Mesendoderm (in vitro differentiated cells): ENCODE measurements at regions not wholly inside any gene's neighbourhood (a gene's known extent, or its start where the extent isn't known, plus 50 kb on each side); places are given as distances from the start of the nearest gene placed in this dataset.

ENCODE experiments used
- DNase-seq: peaks from one replicate; pipeline ENCODE4 v3.0.0; 2013
- H2AK5ac ChIP-seq: 2 replicates; pipeline ENCODE4 v1.6.1; 2013; ENCODE audit warnings: low read length, inconsistent platforms
- H2BK120ac ChIP-seq: 2 replicates; pipeline ENCODE4 v1.6.1; 2013; ENCODE audit warnings: low read depth, mild to moderate bottlenecking, low read length, moderate library complexity, mixed read lengths
- H2BK15ac ChIP-seq: replicated peaks from 2 replicates; pipeline ENCODE4 v1.6.1; 2013; ENCODE audit warnings: low read depth, mild to moderate bottlenecking, moderate library complexity
- H2BK5ac ChIP-seq: 2 replicates; pipeline ENCODE4 v1.6.1; 2013; ENCODE audit warnings: low read length, inconsistent platforms
- H3K18ac ChIP-seq: 2 replicates; pipeline ENCODE4 v1.6.1; 2013; ENCODE audit warnings: mild to moderate bottlenecking, low read length, mixed read lengths
- H3K23ac ChIP-seq: one replicate; pipeline ENCODE4 v1.6.1; 2013; ENCODE audit warnings: low read length
- H3K27ac ChIP-seq: 2 replicates; pipeline ENCODE4 v1.5.1; 2013; ENCODE audit warnings: low read depth, mild to moderate bottlenecking, inconsistent platforms, low read length, moderate library complexity
- H3K27me3 ChIP-seq: 2 replicates; pipeline ENCODE4 v1.6.1; 2013; ENCODE audit warnings: low read length, control low read depth, mild to moderate bottlenecking, inconsistent platforms; ENCODE audit not compliant: insufficient read depth, poor library complexity
- H3K36me3 ChIP-seq: 2 replicates; pipeline ENCODE4 v1.6.1; 2013; ENCODE audit warnings: low read length, inconsistent platforms; ENCODE audit not compliant: control insufficient read depth, insufficient read depth
- H3K4ac ChIP-seq: one replicate; pipeline ENCODE4 v1.6.1; 2013; ENCODE audit warnings: low read depth, mild to moderate bottlenecking, low read length, moderate library complexity
- H3K4me1 ChIP-seq: 2 replicates; pipeline ENCODE4 v1.6.1; 2013; ENCODE audit warnings: low read depth, low read length, inconsistent platforms; ENCODE audit not compliant: control insufficient read depth
- H3K4me2 ChIP-seq: 2 replicates; pipeline ENCODE4 v1.6.1; 2013; ENCODE audit warnings: low read length
- H3K4me3 ChIP-seq: 2 replicates; pipeline ENCODE4 v1.5.1; 2013; ENCODE audit warnings: mild to moderate bottlenecking, low read length
- H3K56ac ChIP-seq: one replicate; pipeline ENCODE4 v1.6.1; 2013; ENCODE audit warnings: low read length
- H3K79me1 ChIP-seq: 2 replicates; pipeline ENCODE4 v1.6.1; 2013; ENCODE audit warnings: low read length, inconsistent platforms
- H3K79me2 ChIP-seq: 2 replicates; pipeline ENCODE4 v1.6.1; 2013; ENCODE audit warnings: mild to moderate bottlenecking, low read length; ENCODE audit not compliant: control insufficient read depth, insufficient read depth
- H3K9ac ChIP-seq: 2 replicates; pipeline ENCODE4 v1.6.1; 2013; ENCODE audit warnings: low read length, inconsistent platforms
- H4K5ac ChIP-seq: one replicate; pipeline ENCODE4 v1.6.1; 2013; ENCODE audit warnings: low read length
- H4K8ac ChIP-seq: one replicate; pipeline ENCODE4 v1.6.1; 2013; ENCODE audit warnings: low read depth, mild to moderate bottlenecking, control low read depth, low read length, moderate library complexity
- whole genome bisulfite sequencing: extraction: QIAGEN DNeasy Blood & Tissue Kit; methylation state at CpG from one replicate; pipeline ENCODE4 v1.1.7; 2013; ENCODE audit warnings: low lambda C conversion rate, missing lambda C conversion rate; ENCODE audit not compliant: insufficient coverage; ENCODE audit errors: extremely low coverage; 5-methylcytosine and 5-hydroxymethylcytosine counted together

DNA sequence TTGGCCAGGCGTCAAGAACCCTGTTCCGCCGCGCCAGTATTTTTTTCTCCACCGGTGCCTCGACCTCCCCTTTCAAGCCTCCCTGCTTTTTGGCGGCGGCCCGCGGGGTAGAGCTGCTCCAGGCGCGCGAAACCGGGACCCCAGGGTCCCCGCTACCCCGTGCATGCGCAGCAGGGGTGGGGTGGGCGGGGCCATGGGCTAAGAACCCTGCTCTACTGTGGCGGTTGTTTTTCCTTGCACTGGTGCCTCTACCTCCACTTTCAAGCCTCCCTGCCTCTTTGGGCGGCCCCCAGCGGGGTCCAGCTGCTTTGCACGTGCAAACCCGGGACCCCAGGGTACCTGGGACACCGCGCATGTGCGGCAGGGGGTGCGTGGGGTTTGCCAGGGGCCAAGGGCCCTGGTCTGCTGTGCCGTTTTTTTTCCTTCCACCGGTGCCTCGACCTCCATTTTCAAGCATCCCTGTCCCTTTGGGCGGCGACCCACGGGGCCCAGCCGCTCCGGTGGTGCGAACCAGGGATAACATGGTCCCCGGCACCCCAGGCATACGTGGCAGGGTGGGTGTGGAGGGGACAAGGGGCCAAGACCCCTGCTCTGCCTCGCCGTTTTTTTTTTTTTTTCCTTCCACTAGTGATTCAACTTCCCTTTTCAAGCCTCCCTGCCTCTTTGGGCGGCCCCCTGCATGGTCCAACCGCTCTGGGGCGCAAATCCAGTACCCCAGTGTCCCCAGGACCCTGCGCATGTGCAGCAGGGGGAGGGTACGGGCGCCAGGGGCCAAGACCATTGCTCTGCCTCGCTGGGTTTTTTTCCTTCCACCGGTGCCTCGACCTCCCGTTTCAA is 326.8 kb downstream of the ALG10 start:
- no CpG with 5 or more reads among the region's 50 CpGs for WGBS
- Histone ChIP-seq H3K18ac (no peak overlapping the region), H3K27ac (no peak overlapping the region), H2BK15ac (no peak overlapping the region), H3K4ac (no peak overlapping the region), H3K79me2 (no peaks in the 10 kb centered on the region), H3K4me3 (no peak overlapping the region), H3K36me3 (no peaks in the 10 kb centered on the region), H2BK5ac (no peak overlapping the region), H2BK120ac (no peak overlapping the region), H2AK5ac (no peak overlapping the region), H4K5ac (no peak overlapping the region), H3K79me1 (no peaks in the 10 kb centered on the region), H3K27me3 (no peaks in the 10 kb centered on the region), H3K23ac (no peak overlapping the region), H3K4me1 (no peaks in the 10 kb centered on the region), H3K9ac (no peak overlapping the region), H3K4me2 (no peak overlapping the region), H4K8ac (no peak overlapping the region), H3K56ac (no peak overlapping the region)
- no peak for DNase-seq

GRCh38 chr12:34349673-34349961 is 327.3 kb downstream of the ALG10 start:
- no peak overlapping the region for H3K23ac ChIP-seq
- H3K4me3 ChIP-seq: no peak overlapping the region
- no peak for DNase-seq
- no peaks in the 10 kb centered on the region for H3K79me1 ChIP-seq
- WGBS: no CpG with 5 or more reads among the region's 16 CpGs
- H3K79me2 ChIP-seq: no peaks in the 10 kb centered on the region
- H4K8ac ChIP-seq: no peak overlapping the region
- no peak overlapping the region for H3K4me2 ChIP-seq
- H2BK120ac ChIP-seq: no peak overlapping the region
- no peak overlapping the region for H4K5ac ChIP-seq
- H3K27ac ChIP-seq: no peak overlapping the region
- H3K18ac ChIP-seq: no peak overlapping the region
- no peak overlapping the region for H2BK15ac ChIP-seq
- H3K36me3 ChIP-seq: no peaks in the 10 kb centered on the region
- no peak overlapping the region for H3K56ac ChIP-seq
- H3K4ac ChIP-seq: no peak overlapping the region
- H2BK5ac ChIP-seq: no peak overlapping the region
- no peaks in the 10 kb centered on the region for H3K4me1 ChIP-seq
- no peak overlapping the region for H3K9ac ChIP-seq
- H3K27me3 ChIP-seq: no peaks in the 10 kb centered on the region
- H2AK5ac ChIP-seq: no peak overlapping the region

DNA sequence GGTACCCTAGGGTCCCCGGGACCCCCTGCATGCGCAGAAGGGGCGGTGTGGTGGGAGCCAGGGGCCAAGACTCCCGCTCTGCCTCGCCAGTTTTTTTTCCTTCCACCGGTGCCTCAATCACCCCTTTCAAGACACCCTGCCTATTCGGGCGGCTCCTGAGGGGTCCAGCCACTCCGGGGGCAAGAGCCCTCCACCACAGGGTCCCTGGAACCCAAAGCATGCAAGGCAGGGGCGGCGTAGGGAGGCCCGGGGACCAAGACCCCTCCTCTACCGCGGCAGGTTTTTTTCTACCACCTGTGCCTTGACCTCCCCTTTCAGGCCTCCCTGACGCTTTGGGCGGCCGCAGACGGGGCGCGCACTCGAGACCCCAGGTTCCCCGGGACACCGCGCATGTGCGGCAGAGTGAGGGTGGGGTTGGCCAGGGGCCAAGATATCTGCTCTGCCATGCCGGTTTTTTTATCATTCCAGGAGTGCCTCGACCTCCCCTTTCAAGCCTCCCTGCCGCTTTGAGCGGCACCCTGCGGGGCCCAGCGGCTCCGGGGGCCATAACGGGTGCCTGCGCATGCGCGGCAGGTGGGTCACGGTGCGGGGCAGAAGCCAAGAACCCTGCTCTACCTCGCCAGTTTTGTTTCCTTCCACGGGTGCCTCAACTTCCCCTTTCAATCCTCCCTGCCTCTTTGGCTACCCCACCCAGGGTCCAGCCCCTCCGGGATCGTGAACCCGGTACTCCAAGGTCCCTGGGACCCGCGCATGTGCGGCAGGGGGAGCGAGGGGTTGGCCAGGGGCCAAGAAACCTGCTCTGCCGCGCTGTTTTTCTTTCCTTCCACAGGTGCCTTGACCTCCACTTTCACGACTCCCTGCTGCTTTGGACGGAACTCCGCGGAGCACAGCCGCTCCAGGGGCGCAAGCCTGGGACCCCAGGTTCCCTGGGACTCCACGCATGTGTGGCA is 328.1 kb downstream of the ALG10 start:
- no peak overlapping the region for H3K9ac ChIP-seq
- no peaks in the 10 kb centered on the region for H3K79me1 ChIP-seq
- no peak overlapping the region for H3K56ac ChIP-seq
- no peak overlapping the region for H2AK5ac ChIP-seq
- no peak overlapping the region for H3K4me3 ChIP-seq
- no CpG with 5 or more reads among the region's 56 CpGs for WGBS
- H3K27ac ChIP-seq: no peak overlapping the region
- no peaks in the 10 kb centered on the region for H3K4me1 ChIP-seq
- H3K4ac ChIP-seq: no peak overlapping the region
- no peak overlapping the region for H3K23ac ChIP-seq
- no peak for DNase-seq
- H2BK5ac ChIP-seq: no peak overlapping the region
- H3K27me3 ChIP-seq: no peaks in the 10 kb centered on the region
- H3K18ac ChIP-seq: no peak overlapping the region
- H4K8ac ChIP-seq: no peak overlapping the region
- H3K79me2 ChIP-seq: no peaks in the 10 kb centered on the region
- H3K4me2 ChIP-seq: no peak overlapping the region
- H4K5ac ChIP-seq: no peak overlapping the region
- H2BK120ac ChIP-seq: no peak overlapping the region
- H2BK15ac ChIP-seq: no peak overlapping the region
- H3K36me3 ChIP-seq: no peaks in the 10 kb centered on the region

- Histone ChIP-seq H3K23ac (no peak overlapping the region), H2AK5ac (no peak overlapping the region), H2BK120ac (no peak overlapping the region), H3K27me3 (no peaks in the 10 kb centered on the region), H3K4ac (no peak overlapping the region), H3K18ac (no peak overlapping the region), H3K9ac (no peak overlapping the region), H3K27ac (no peak overlapping the region), H2BK15ac (no peak overlapping the region), H3K4me2 (no peak overlapping the region), H4K5ac (no peak overlapping the region), H3K79me2 (no peaks in the 10 kb centered on the region), H3K36me3 (no peaks in the 10 kb centered on the region), H3K4me1 (no peaks in the 10 kb centered on the region), H3K56ac (no peak overlapping the region), H3K79me1 (no peaks in the 10 kb centered on the region), H2BK5ac (no peak overlapping the region), H4K8ac (no peak overlapping the region), H3K4me3 (no peak overlapping the region)
- DNase-seq: no peak
- WGBS: no CpG with 5 or more reads among the region's 23 CpGs
Observed at GRCh38 chr12:34352098-34352497, 329.8 kb downstream of the ALG10 start.

GRCh38 chr12:34354239-34355200 is 332.2 kb downstream of the ALG10 start:
- Histone ChIP-seq H3K4me2 (no peak overlapping the region), H2AK5ac (no peak overlapping the region), H2BK5ac (no peak overlapping the region), H3K4me1 (no peaks in the 10 kb centered on the region), H2BK15ac (no peak overlapping the region), H3K18ac (no peak overlapping the region), H3K23ac (no peak overlapping the region), H3K27me3 (no peaks in the 10 kb centered on the region), H3K4ac (no peak overlapping the region), H3K9ac (no peak overlapping the region), H2BK120ac (no peak overlapping the region), H4K5ac (no peak overlapping the region), H3K79me1 (no peaks in the 10 kb centered on the region), H3K27ac (no peak overlapping the region), H4K8ac (no peak overlapping the region), H3K56ac (no peak overlapping the region), H3K4me3 (no peak overlapping the region), H3K36me3 (no peaks in the 10 kb centered on the region), H3K79me2 (no peaks in the 10 kb centered on the region)
- WGBS: no CpG with 5 or more reads among the region's 55 CpGs
- DNase-seq: no peak
